HCT116 (cell line): ENCODE measurements at regions not wholly inside any gene's neighbourhood (a gene's known extent, or its start where the extent isn't known, plus 50 kb on each side); places are given as distances from the start of the nearest gene placed in this dataset.

ENCODE experiments used
- ATAC-seq: fragments of 200-7000 bp; cut with Tn5 transposase; 2 replicates; pipeline ENCODE4 v1.9.1; 2020; ENCODE audit warnings: mild to moderate bottlenecking, moderate library complexity
- BruUV-seq: library from RNA; stranded (reverse); fragments of 400-500 nt; replicated peaks from 2 replicates; lab custom pipeline; 2021; lab: Mats Ljungman, UMichigan
- CTCF ChIA-PET: fragments of 300-600 bp; sonication (Branson Sonifier 250); formaldehyde crosslinking; loops from one replicate; lab custom pipeline; 2021; ENCODE audit warnings: antibody characterized with exemption; lab: Charles Lee
- POLR2A ChIA-PET: fragments of 300-600, 350-600 bp; sonication (Branson Sonifier 250); formaldehyde crosslinking; loops from one replicate; lab custom pipeline; 2021; ENCODE audit warnings: antibody characterized with exemption; lab: Charles Lee
- RAD21 ChIA-PET, 2 experiments: fragments of 300-600 bp; sonication (Branson Sonifier 250); formaldehyde crosslinking; loops; one replicate each; lab custom pipeline; 2023; ENCODE audit warnings: low total read pairs in 2 of 2; ENCODE audit not compliant: uncharacterized antibody in 2 of 2, unreplicated experiment in 2 of 2, low non-redundant PET in 1 of 2; lab: Charles Lee
- DNase-seq: peaks from one replicate; pipeline ENCODE4 v3.0.0-alpha.2; 2010; ENCODE audit warnings: low read depth, low spot score
- H2AFZ ChIP-seq: fragments of 200-600 bp; shearing (Covaris generic), sonication (generic); 2 replicates; pipeline ENCODE4 v1.6.1; 2017; ENCODE audit warnings: low read depth, mixed run types, mixed read lengths, antibody characterized with exemption, low read length; ENCODE audit not compliant: poor library complexity, severe bottlenecking
- H3K27ac ChIP-seq: 2 replicates; pipeline ENCODE4 v1.5.1; 2012; ENCODE audit warnings: low read depth, low read length
- H3K27me3 ChIP-seq: fragments of 200-600 bp; sonication (generic); 2 replicates; pipeline ENCODE4 v1.6.1; 2016; ENCODE audit warnings: mixed run types, low read length, mixed read lengths; ENCODE audit not compliant: insufficient read depth
- H3K36me3 ChIP-seq, 2 experiments: fragments of 200-500 bp in 1 of 2; fragments of 200-600 bp in 1 of 2; sonication (Bioruptor generic) in 1 of 2; sonication (generic) in 1 of 2; 2 replicates each; pipeline versions ENCODE4 v1.5.1 to v1.6.1; 2014 to 2016; ENCODE audit warnings: low read length in 2 of 2, inconsistent platforms in 1 of 2, mixed read lengths in 1 of 2, mixed run types in 1 of 2; ENCODE audit not compliant: insufficient read depth in 2 of 2, control insufficient read depth in 1 of 2
- H3K4me1 ChIP-seq, 2 experiments: fragments of 200-600 bp in 1 of 2; sonication (generic) in 1 of 2; 2 replicates each; pipeline versions ENCODE4 v1.5.1 to v1.6.1; 2012 to 2017; ENCODE audit warnings: low read length in 2 of 2, inconsistent platforms in 1 of 2, mild to moderate bottlenecking in 1 of 2, mixed read lengths in 1 of 2, mixed run types in 1 of 2, moderate library complexity in 1 of 2; ENCODE audit not compliant: insufficient read depth in 2 of 2, control insufficient read depth in 1 of 2
- H3K4me2 ChIP-seq: fragments of 200-600 bp; sonication (generic); 2 replicates; pipeline ENCODE4 v1.6.1; 2017; ENCODE audit warnings: mixed run types, low read length, mixed read lengths
- H3K4me3 ChIP-seq, 2 experiments: fragments of 200-600 bp in 1 of 2; sonication (generic) in 1 of 2; replicated peaks in 1 of 2; 2 replicates each; pipeline ENCODE4 v1.5.1; 2011 to 2016; ENCODE audit warnings: low read length in 2 of 2, control low read depth in 1 of 2, low read depth in 1 of 2, mild to moderate bottlenecking in 1 of 2, mixed read lengths in 1 of 2, mixed run types in 1 of 2
- H3K79me2 ChIP-seq: fragments of 200-600 bp; sonication (generic); 2 replicates; pipeline ENCODE4 v1.6.1; 2017; ENCODE audit warnings: mild to moderate bottlenecking, mixed run types, low read length, moderate library complexity, mixed read lengths; ENCODE audit not compliant: insufficient read depth
- H3K9ac ChIP-seq: fragments of 200-600 bp; sonication (generic); 2 replicates; pipeline ENCODE4 v1.6.1; 2016; ENCODE audit warnings: low read length, mixed read lengths
- H3K9me2 ChIP-seq: fragments of 200-600 bp; sonication (generic), shearing (Covaris generic); 2 replicates; pipeline ENCODE4 v1.6.1; 2017; ENCODE audit warnings: mixed run types, mild to moderate bottlenecking, moderate library complexity; ENCODE audit not compliant: insufficient read depth
- H3K9me3 ChIP-seq, 2 experiments: fragments of 200-500 bp in 1 of 2; fragments of 200-600 bp in 1 of 2; sonication (Bioruptor generic) in 1 of 2; sonication (generic) in 1 of 2; 2 replicates each; pipeline ENCODE4 v1.6.1; 2014 to 2017; ENCODE audit warnings: low read length in 2 of 2, mixed read lengths in 2 of 2, inconsistent platforms in 1 of 2, low read depth in 1 of 2, mild to moderate bottlenecking in 1 of 2, mixed run types in 1 of 2, moderate library complexity in 1 of 2; ENCODE audit not compliant: control insufficient read depth in 1 of 2, insufficient read depth in 1 of 2
- H4K20me1 ChIP-seq: fragments of 200-600 bp; sonication (generic), shearing (Covaris generic); 2 replicates; pipeline ENCODE4 v1.6.1; 2017; ENCODE audit warnings: mixed run types, mild to moderate bottlenecking, moderate library complexity; ENCODE audit not compliant: insufficient read depth
- ATF3 ChIP-seq: IDR thresholded peaks from 2 replicates; pipeline ENCODE4 v1.6.1; 2012
- CBX3 ChIP-seq: IDR thresholded peaks from 2 replicates; pipeline ENCODE4 v1.6.1; 2012; ENCODE audit warnings: low read depth
- CEBPB ChIP-seq: IDR thresholded peaks from 2 replicates; pipeline ENCODE4 v1.6.1; 2012; ENCODE audit warnings: low read depth
- ELF1 ChIP-seq: IDR thresholded peaks from 2 replicates; pipeline ENCODE4 v1.6.1; 2012; ENCODE audit warnings: low read depth, borderline replicate concordance
- EZH2phosphoT487 ChIP-seq: fragments of 200-600 bp; IDR thresholded peaks from 2 replicates; pipeline ENCODE4 v1.6.1; 2018; ENCODE audit warnings: antibody characterized with exemption, borderline replicate concordance
- FOSL1 ChIP-seq: IDR thresholded peaks from 2 replicates; pipeline ENCODE4 v1.6.1; 2012; ENCODE audit warnings: low read depth
- JUND ChIP-seq: IDR thresholded peaks from 2 replicates; pipeline ENCODE4 v1.6.1; 2012
- POLR2A ChIP-seq: IDR thresholded peaks from 2 replicates; pipeline ENCODE4 v1.7.0; 2011; ENCODE audit warnings: borderline replicate concordance; ENCODE audit not compliant: insufficient read depth, insufficient read length; ENCODE audit errors: extremely low read depth
- SIN3A ChIP-seq: IDR thresholded peaks from 2 replicates; pipeline ENCODE4 v1.6.1; 2012; ENCODE audit warnings: low read depth
- SP1 ChIP-seq: IDR thresholded peaks from 2 replicates; pipeline ENCODE4 v1.6.1; 2012; ENCODE audit warnings: low read depth
- TCF7L2 ChIP-seq: IDR thresholded peaks from 2 replicates; pipeline ENCODE4 v1.7.0; 2011; ENCODE audit warnings: borderline replicate concordance, inconsistent platforms; ENCODE audit not compliant: insufficient read depth, insufficient read length; ENCODE audit errors: extremely low read depth
- YY1 ChIP-seq: IDR thresholded peaks from 2 replicates; pipeline ENCODE4 v1.6.1; 2011; ENCODE audit warnings: low read length, low read depth, moderate library complexity, mild to moderate bottlenecking; ENCODE audit not compliant: insufficient replicate concordance; ENCODE audit errors: extremely low read depth
- ZNF274 ChIP-seq: fragments of 200-500 bp; sonication (Bioruptor generic); IDR thresholded peaks from 2 replicates; pipeline ENCODE4 v1.6.1; 2014; ENCODE audit warnings: mild to moderate bottlenecking, low read depth, low read length, inconsistent platforms
- intact Hi-C: fragments of 100-400 bp; cut with micrococcal nuclease; formaldehyde crosslinking; loops from 2 replicates; pipeline ENCODE4 v1.10.0; 2022
- TF ChIP-seq, protein P1 (sequence below), 3 experiments: fragments of 200-600 bp in 1 of 3; sonication (generic) in 1 of 3; IDR thresholded peaks in 2 of 3; conservative IDR thresholded peaks in 1 of 3; 2 replicates each; pipeline ENCODE4 v1.5.1; 2012 to 2017; ENCODE audit warnings: low read depth in 2 of 3, low read length in 2 of 3, antibody characterized with exemption in 1 of 3, borderline replicate concordance in 1 of 3, control low read depth in 1 of 3, mild to moderate bottlenecking in 1 of 3, mixed read lengths in 1 of 3, mixed run types in 1 of 3, moderate library complexity in 1 of 3; ENCODE audit not compliant: insufficient read depth in 1 of 3
- TF ChIP-seq, protein P2 (sequence below): IDR thresholded peaks from 2 replicates; pipeline ENCODE4 v1.6.1; 2011; ENCODE audit warnings: mild to moderate bottlenecking, low read length, moderate library complexity; ENCODE audit not compliant: insufficient replicate concordance; ENCODE audit errors: extremely low read depth

- intact Hi-C loops: loop anchor here (5.0 kb wide), 3 partner anchors 283 to 1038 kb away; no protein-coding TSS in a partner anchor
- BruUV-seq: no TSS peak
Measured at GRCh38 chr13:59394496-59394895, 769.2 kb downstream of the DIAPH3 start.

More at GRCh38 chr13:59394496-59394895, 769.2 kb downstream of the DIAPH3 start:
- H3K9me2 ChIP-seq: no peaks in the 10 kb centered on the region
- ATAC-seq: no peak
- H3K27me3 ChIP-seq: no peaks in the 10 kb centered on the region
- H4K20me1 ChIP-seq: no peaks in the 10 kb centered on the region
- H3K27ac ChIP-seq: no peak overlapping the region
- ChIA-PET CTCF (no interaction called here), POLR2A (no interaction called here), RAD21 (no interaction called here)
- H2AFZ ChIP-seq: no peak overlapping the region
- H3K4me3 ChIP-seq: no peak overlapping the region
- H3K9me3 ChIP-seq: no peaks in the 10 kb centered on the region
- H3K4me2 ChIP-seq: no peak overlapping the region
- H3K36me3 ChIP-seq: no peaks in the 10 kb centered on the region
- H3K79me2 ChIP-seq: no peaks in the 10 kb centered on the region
- no peak overlapping the region for H3K9ac ChIP-seq
- H3K4me1 ChIP-seq: no peaks in the 10 kb centered on the region
- DNase-seq: no peak
- TF ChIP-seq TCF7L2: no peak
- TF ChIP-seq ZNF274: no peak
- no peak for TF ChIP-seq EZH2phosphoT487
- no peak for TF ChIP-seq SIN3A
- TF ChIP-seq ATF3: no peak
- TF ChIP-seq SP1: no peak
- no peak for TF ChIP-seq POLR2A
- TF ChIP-seq, protein P1, sequence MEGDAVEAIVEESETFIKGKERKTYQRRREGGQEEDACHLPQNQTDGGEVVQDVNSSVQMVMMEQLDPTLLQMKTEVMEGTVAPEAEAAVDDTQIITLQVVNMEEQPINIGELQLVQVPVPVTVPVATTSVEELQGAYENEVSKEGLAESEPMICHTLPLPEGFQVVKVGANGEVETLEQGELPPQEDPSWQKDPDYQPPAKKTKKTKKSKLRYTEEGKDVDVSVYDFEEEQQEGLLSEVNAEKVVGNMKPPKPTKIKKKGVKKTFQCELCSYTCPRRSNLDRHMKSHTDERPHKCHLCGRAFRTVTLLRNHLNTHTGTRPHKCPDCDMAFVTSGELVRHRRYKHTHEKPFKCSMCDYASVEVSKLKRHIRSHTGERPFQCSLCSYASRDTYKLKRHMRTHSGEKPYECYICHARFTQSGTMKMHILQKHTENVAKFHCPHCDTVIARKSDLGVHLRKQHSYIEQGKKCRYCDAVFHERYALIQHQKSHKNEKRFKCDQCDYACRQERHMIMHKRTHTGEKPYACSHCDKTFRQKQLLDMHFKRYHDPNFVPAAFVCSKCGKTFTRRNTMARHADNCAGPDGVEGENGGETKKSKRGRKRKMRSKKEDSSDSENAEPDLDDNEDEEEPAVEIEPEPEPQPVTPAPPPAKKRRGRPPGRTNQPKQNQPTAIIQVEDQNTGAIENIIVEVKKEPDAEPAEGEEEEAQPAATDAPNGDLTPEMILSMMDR (IDR thresholded peaks at IDR 0.05 in 2 of 3, conservative IDR thresholded peaks at IDR 0.05 in 1 of 3; ENCODE audit: borderline replicate concordance in 1 of 3, insufficient read depth in 1 of 3, low read depth in 2 of 3, low read length in 2 of 3): no peak
- no peak for TF ChIP-seq ELF1
- no peak for TF ChIP-seq YY1
- TF ChIP-seq CEBPB: no peak
- no peak for TF ChIP-seq JUND
- TF ChIP-seq FOSL1: no peak
- no peak for TF ChIP-seq CBX3
- TF ChIP-seq, protein P2, sequence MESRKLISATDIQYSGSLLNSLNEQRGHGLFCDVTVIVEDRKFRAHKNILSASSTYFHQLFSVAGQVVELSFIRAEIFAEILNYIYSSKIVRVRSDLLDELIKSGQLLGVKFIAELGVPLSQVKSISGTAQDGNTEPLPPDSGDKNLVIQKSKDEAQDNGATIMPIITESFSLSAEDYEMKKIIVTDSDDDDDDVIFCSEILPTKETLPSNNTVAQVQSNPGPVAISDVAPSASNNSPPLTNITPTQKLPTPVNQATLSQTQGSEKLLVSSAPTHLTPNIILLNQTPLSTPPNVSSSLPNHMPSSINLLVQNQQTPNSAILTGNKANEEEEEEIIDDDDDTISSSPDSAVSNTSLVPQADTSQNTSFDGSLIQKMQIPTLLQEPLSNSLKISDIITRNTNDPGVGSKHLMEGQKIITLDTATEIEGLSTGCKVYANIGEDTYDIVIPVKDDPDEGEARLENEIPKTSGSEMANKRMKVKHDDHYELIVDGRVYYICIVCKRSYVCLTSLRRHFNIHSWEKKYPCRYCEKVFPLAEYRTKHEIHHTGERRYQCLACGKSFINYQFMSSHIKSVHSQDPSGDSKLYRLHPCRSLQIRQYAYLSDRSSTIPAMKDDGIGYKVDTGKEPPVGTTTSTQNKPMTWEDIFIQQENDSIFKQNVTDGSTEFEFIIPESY: no peak
